ENCODE measurements at regions not wholly inside any gene's neighbourhood (a gene's known extent, or its start where the extent isn't known, plus 50 kb on each side); places are given as distances from the start of the nearest gene placed in this dataset.

DNA sequence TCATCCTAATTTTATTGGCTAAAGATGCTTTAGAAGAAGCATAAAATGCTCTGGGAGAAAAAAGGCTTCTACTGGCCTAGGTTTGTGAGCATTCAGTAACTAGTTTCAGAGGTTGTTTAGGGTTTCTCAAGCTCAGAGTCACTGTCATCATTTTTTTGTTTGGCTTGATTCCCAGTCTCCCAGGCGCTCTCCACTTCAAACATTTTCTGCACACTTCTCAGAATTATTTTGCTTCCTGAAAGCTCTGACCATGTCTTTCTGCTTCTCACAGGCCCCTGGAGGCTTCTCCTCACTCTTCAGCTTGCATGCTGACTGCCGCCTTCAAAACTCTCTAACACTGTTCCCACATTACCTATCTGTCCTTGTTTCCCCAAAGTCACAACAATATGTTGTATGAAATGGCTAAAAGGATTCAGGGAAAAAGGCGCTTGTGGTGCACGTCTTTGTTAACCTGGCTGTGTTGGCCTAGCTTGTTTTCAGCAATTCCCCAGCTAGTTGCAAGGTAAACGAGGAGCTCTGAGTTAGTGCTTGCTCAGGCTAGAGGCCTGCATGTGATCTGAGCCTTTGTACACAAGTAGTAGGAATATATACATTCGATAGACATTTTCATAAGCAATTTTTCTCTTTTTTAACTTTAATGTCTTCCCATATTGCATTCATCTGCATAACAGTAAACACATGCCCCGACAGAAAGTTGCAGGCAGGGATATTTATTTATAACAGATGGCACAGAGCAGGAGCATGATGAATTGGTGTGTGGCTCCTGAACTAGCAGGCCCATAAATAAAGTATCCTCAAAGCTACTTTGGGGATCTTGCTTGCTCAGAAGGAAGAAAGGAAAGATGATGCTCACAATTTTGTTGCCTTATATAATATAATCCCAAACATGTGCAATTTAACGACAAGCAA is 129.2 kb upstream of the DPH6 start:
- Histone ChIP-seq H2BK120ac (ENCODE audit: low read depth, low read length) (peak overlapping the region; percentile 65; the same call in 1 of the 2 replicates), H3K23ac (ENCODE audit: low read depth, low read length) (peak overlapping the region; percentile 42; the same call in 1 of the 2 replicates), H2BK20ac (ENCODE audit: low read depth, low read length) (peak overlapping the region; percentile 36), H3K9me3 (ENCODE audit: control insufficient read depth, insufficient read depth, low read length) (no peaks in the 10 kb centered on the region), H2BK15ac (ENCODE audit: low read depth, low read length) (0 out of 3 replicates have a peak overlapping the region, but pooled peaks have one; percentile 20), H2AK5ac (ENCODE audit: low read depth, low read length) (no peak overlapping the region), H3K18ac (ENCODE audit: low read depth, low read length) (peak overlapping the region; percentile 76), H3K56ac (ENCODE audit: extremely low read depth, insufficient read depth, low read length) (peak overlapping the region; percentile 24; the same call in 1 of the 2 replicates), H2AFZ (replicated peaks; ENCODE audit: low read length, poor library complexity) (peak overlapping the region; percentile 80), H3K4me1 (ENCODE audit: control insufficient read depth, insufficient read depth, low read length) (peaks cover 5% of the 10 kb centered on the region), H3K27ac (ENCODE audit: insufficient read depth, low read length) (peak overlapping the region; percentile 12; the same call in 1 of the 2 replicates), H3K27me3 (ENCODE audit: control insufficient read depth, insufficient read depth, low read length) (no peaks in the 10 kb centered on the region), H3K9me1 (ENCODE audit: insufficient read depth, low read length) (peaks cover 4% of the 10 kb centered on the region), H3K4me3 (ENCODE audit: insufficient read depth, low read depth, low read length) (no peak overlapping the region), H2AK9ac (replicated peaks; ENCODE audit: low read depth, low read length, poor library complexity) (no peak overlapping the region), H3K79me1 (ENCODE audit: low read depth in 1 of 2, low read length in 2 of 2) (no peaks in the 10 kb centered on the region), H4K91ac (ENCODE audit: insufficient read depth, low read depth, low read length) (peak overlapping the region; percentile 61; the same call in 1 of the 2 replicates), H4K5ac (ENCODE audit: low read depth, low read length) (peak overlapping the region; percentile 50), H4K8ac (ENCODE audit: low read depth in 2 of 2, low read length in 2 of 2) (peak overlapping the region; percentile 4 to 41; a peak in 1 of 4 replicates), H3K36me3 (ENCODE audit: control insufficient read depth, insufficient read depth, low read length) (no peaks in the 10 kb centered on the region), H2BK5ac (ENCODE audit: low read depth, low read length, poor library complexity, severe bottlenecking) (peak overlapping the region; percentile 44), H3K14ac (replicated peaks; ENCODE audit: low read depth, low read length) (peak overlapping the region; percentile 77), H3K4ac (ENCODE audit: low read depth, low read length) (peak overlapping the region; percentile 81), H3K4me2 (ENCODE audit: low read depth, low read length) (peak overlapping the region; percentile 11; the same call in 1 of the 2 replicates), H3K9ac (ENCODE audit: low read depth, low read length) (no peak overlapping the region; the same call in 1 of the 2 replicates), H4K20me1 (ENCODE audit: insufficient read depth, low read length) (no peaks in the 10 kb centered on the region)
- in situ Hi-C loops (cut with MboI; ENCODE audit: low sequenced_read_pairs) = no loop called here
- TF ChIP-seq FOS (IDR thresholded peaks at IDR 0.05; ENCODE audit: low read depth, low read length) (no peak), MAZ (IDR thresholded peaks at IDR 0.05; ENCODE audit: borderline replicate concordance, low read depth, low read length) (no peak), RFX5 (IDR thresholded peaks at IDR 0.05; ENCODE audit: low read depth, low read length) (no peak)
- TF ChIP-seq, protein P1, sequence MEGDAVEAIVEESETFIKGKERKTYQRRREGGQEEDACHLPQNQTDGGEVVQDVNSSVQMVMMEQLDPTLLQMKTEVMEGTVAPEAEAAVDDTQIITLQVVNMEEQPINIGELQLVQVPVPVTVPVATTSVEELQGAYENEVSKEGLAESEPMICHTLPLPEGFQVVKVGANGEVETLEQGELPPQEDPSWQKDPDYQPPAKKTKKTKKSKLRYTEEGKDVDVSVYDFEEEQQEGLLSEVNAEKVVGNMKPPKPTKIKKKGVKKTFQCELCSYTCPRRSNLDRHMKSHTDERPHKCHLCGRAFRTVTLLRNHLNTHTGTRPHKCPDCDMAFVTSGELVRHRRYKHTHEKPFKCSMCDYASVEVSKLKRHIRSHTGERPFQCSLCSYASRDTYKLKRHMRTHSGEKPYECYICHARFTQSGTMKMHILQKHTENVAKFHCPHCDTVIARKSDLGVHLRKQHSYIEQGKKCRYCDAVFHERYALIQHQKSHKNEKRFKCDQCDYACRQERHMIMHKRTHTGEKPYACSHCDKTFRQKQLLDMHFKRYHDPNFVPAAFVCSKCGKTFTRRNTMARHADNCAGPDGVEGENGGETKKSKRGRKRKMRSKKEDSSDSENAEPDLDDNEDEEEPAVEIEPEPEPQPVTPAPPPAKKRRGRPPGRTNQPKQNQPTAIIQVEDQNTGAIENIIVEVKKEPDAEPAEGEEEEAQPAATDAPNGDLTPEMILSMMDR (conservative IDR thresholded peaks at IDR 0.05; ENCODE audit: low read depth, low read length) = no peak
- ChIA-PET POLR2A (ENCODE audit: unreplicated experiment) (no interaction called here), CTCF (no interaction called here)
- ATAC-seq (ENCODE audit: low read depth) (peak; percentile 68), DNase-seq (peak; percentile 77)
- no CpG with 5 or more reads among the region's 8 CpGs for WGBS, 2 experiments (ENCODE audit: extremely low coverage in 2 of 2, insufficient read length in 1 of 2)
- dilution Hi-C loops (cut with HindIII; ENCODE audit: low sequenced_read_pairs, unreplicated experiment) = no loop called here
- BruUV-seq (replicated peaks) = no TSS peak
- intact Hi-C loops (cut with micrococcal nuclease) = no loop called here

Measured in IMR-90 (cell line).